ENCODE measurements at regions not wholly inside any gene's neighbourhood (a gene's known extent, or its start where the extent isn't known, plus 50 kb on each side); places are given as distances from the start of the nearest gene placed in this dataset.

GRCh38 chr7:12785473-12785872, 98.0 kb downstream of the ARL4A start:
- no peak for DNase-seq

DNA sequence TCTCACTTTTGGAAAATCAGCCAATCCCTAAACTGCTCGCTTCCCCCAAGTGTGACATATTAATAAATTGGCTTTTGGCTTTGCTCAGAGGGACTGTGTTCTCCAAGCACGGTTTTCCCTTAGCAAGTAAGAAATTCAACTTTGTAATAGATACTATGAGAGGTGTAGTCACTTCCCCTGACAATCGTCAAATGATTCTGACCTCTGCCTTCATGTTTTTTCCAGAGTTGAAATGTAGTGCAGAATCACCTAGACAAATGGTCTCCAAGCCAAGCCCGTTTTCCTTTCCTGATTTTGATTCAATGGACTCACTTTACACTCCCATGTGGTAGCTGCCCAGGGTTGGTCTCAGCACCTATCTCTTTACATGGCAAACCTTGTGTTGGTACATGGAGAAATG, 99.1 kb downstream of the ARL4A start:
- no peak for DNase-seq

GRCh38 chr7:12788171-12788570, 100.7 kb downstream of the ARL4A start:
- DNase-seq: no peak

- DNase-seq: no peak
Observed at GRCh38 chr7:12788591-12788990, 101.2 kb downstream of the ARL4A start.

- no peak for DNase-seq
Observed at GRCh38 chr7:12794722-12795302, 107.4 kb downstream of the ARL4A start.

DNA sequence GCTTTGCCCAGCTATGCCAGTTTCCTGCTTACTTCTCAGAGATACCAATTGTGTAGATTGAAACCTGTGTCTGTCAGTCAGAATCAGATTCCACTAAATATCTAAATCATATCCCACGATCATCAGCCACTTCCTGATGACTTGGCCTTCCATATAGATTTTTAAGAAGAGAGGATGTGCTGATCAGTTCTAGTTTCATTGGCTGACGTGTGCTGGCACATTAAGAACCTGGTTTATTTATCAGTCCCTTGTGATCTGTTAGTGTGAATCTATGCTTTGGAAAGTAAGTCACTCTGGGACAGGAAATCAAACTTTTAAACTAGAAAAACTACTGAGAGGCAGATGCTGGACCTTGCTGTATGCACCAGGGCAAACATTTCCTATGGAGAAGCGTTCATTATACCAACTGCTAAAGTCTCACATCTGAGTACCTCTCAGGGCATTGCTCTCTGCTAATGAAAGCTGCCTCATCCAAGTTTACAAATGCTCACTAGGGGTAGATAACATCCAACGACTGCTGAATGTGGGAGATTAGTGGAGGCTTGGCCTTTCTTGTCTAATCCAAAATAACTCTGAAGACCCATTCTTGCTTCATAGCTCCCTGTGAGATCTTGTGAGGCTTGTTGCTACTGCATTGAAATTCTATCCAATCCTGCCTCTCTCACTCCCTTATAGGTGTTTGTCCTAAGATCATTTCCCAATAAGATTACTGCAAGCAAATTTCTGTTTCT, 109.1 kb downstream of the ARL4A start:
- DNase-seq: no peak

DNA sequence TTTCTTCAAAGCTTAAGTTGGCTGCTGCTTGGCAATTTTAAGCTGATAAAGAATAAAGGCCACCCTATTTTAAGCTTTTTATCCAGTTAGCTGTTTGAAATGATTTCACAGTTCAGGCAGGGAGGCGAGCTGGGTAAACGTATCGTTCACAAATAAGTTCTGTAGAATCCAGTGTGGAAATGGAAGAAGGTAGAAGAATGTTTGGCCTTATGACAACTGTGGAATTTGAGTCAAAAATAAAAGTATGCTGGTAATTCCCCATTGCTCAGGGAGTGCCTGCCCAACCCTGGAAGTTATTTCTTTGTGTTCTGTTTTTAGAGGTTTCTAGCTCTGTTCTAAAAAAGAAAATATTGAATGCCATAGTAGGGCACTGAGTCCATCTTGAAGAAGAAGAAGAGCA, 113.1 kb downstream of the ARL4A start:
- DNase-seq: no peak

DNA sequence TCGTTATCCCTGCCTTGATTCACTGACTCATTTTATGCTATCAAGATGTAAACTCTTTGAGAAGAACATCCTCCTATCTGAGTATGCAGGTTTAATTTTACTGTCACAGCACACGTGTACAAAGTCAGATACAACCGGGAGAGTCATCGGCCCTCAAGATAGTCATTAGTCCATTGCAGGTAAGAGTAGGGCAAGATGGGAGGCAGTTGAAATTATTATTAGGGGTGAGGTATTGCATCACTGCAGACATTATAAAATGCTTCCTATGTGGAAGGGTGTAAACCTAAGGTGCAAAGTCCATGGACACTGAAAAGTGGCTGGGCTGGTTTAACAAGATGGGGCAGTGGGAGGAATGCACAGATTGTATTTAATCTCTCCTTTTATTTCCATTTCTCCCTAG, 113.7 kb downstream of the ARL4A start:
- no peak for DNase-seq

DNA sequence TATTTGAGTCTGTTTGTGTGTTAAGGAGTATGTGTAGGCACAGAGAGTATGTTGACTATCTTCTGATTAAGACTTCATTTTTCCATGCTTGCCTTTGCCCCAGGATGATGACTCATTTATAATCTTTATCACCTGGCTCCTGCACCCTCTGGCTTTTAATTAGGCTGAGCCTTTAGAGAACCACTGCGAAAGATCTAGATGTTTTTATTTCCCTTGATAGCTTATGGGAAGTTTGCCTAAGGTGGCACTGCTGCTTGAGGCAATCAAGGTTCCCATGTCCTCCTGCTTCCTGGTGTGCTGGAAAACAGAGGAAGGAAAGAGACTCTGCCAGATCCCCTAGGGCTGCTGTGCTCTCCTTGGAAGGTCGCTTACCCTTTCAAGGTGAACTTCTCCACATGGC, 114.6 kb downstream of the ARL4A start:
- DNase-seq: no peak

GRCh38 chr7:12803542-12803941, 116.1 kb downstream of the ARL4A start:
- DNase-seq: no peak

GRCh38 chr7:12805518-12805928, 118.1 kb downstream of the ARL4A start:
- DNase-seq: no peak

DNA sequence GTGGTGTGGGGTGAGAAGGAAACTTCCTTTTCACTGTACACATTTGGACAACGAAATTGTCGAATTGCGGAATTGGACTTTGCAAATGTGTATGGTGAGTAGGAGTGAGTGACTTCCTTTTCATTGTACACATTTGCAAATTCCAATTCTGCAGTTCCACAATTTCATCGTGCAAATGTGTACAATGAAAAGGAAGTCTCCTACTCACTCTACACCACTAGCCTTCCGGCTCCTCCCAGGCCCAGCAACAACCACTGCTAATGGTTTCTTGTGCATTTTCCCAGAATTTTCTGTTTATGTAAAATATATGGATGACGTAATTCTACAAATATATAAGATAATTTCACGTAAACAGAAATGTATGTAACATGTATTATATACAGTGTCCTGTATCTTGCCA, 118.5 kb downstream of the ARL4A start:
- no peak for DNase-seq

GRCh38 chr7:12809476-12809875, 122.0 kb downstream of the ARL4A start:
- DNase-seq: no peak

DNA sequence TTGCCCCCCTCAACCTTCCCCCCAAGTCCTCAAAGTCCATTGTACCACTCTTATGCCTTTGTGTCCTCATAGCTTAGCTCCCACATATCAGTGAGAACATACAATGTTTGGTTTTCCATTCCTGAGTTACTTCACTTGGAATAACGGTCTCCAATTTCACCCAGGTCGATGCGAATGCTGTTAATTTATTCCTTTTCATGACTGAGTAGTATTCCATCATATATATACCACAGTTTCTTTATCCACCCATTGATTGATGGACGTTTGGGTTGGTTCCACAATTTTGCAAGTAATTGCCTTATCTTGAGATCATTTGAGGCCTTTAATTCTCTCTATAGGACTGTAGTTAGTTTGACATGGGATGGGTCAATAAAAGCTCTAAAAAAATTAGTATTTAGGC, 124.7 kb downstream of the ARL4A start:
- no peak for DNase-seq

GRCh38 chr7:12814107-12814506, 126.7 kb downstream of the ARL4A start:
- no peak for DNase-seq

DNA sequence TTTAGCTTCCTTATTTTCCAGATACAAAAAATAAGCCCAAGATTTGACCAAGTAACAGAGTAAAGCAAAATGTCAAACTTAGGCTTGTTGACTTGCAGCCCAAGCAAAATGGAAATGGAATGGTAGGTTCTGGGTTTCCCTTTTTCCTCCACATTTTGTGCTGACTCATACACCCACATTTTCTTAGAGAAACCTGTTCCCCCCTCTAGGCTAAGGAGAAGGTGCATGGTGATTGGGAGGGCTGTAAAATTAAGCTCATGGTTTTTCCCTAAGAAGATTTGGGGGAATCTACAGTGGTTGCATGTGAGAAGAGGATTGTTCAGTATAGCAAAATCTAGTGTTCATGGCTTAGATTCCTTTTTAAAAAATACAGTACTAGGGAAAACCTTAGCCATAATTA, 127.4 kb downstream of the ARL4A start:
- no peak for DNase-seq

DNA sequence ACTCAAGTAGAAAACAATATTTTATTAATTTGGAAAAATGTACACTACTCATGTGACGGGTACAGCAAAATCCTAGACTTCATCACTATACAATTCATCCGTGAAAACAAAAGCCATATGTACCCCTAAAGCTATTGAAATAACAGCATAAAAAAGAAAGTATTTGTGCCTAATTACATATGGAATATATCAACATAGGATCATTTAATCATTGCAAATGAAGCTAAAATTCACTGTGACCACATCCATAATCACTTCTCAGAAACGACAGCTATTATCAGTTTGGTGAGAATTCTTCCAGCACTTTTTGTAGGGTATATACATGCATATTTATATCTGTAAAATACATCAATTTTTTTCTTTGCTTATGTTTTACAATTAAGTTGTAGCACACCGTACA, 128.0 kb downstream of the ARL4A start:
- DNase-seq: no peak

GRCh38 chr7:12815871-12816270, 128.4 kb downstream of the ARL4A start:
- no peak for DNase-seq

DNA sequence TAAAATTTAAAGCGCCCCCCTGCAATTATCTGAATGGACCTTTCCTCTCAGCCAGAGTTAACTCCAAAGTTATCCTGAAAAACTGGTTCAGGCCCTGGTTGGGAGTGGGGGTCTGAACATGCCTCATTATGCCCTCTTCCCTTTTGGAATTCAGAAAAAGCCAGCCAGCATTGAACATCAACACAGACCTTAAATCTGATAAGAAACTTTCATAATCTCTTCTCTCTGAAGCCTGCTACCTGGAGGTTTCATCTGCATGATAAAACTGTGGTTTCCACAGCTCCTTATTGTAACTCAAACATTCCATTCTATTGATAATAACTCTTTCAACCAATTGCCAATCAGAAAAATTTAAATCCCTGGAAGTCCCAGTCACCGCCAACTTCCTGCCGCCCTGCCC, 133.3 kb downstream of the ARL4A start:
- no peak for DNase-seq

DNA sequence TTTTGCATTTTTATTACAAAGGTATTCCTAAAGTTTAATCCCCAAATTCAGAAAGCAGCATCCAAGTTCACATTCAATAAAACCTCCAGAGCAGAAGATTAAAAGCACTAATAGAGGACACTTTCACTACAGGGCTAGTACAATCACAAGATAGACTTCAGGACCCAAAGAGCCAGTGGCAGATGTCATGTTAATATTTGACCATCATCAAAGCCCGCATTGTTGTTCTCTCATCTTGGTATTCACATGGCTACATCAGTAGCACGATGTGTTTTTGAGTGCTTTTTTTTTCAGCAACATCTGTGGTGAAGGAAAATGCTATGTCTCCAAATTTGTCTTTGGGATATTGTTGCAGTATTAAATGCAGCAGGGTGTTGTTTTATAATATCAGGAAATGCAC, 134.3 kb downstream of the ARL4A start:
- no peak for DNase-seq

DNA sequence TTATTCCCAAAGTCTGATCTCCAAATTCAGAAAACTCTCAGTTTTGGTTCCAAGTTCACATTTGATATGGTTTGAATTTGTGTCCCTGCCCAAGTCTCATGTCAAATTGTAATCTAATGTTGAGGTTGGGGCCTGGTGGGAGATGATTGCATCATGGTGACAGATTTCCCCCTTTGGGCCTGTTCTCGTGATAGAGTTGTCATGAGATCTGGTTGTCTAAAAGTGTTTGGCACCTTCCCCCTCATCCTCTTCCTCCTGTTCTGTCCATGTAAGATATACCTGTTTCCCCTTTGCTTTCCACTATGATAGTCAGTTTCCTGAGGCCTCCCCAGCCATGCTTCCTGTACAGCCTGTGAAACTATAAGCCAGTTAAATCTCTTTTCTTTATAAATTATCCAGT, 138.6 kb downstream of the ARL4A start:
- no peak for DNase-seq

- no peak for DNase-seq
Observed at GRCh38 chr7:12827219-12827821, 139.9 kb downstream of the ARL4A start.

DNA sequence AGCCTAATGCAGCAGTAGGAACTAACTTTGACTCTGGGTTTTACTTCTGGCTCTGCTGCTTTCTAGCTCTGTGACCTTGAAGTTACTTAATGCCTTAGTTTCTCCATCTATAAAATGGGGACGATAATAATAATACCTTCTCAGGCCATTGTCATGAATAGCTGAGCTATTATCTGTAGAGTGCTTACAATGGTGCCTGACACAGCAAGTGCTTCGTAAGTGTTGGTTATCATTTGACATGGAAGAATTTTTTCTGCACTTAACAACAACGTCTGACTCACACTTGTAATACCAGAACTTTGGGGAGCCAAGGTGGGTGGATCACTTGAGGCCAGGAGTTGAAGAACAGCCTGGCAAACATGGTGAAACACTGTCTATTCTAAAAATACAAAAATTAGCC, 140.5 kb downstream of the ARL4A start:
- DNase-seq: no peak

- no peak for DNase-seq
Observed at GRCh38 chr7:12831024-12831423, 143.6 kb downstream of the ARL4A start.

DNA sequence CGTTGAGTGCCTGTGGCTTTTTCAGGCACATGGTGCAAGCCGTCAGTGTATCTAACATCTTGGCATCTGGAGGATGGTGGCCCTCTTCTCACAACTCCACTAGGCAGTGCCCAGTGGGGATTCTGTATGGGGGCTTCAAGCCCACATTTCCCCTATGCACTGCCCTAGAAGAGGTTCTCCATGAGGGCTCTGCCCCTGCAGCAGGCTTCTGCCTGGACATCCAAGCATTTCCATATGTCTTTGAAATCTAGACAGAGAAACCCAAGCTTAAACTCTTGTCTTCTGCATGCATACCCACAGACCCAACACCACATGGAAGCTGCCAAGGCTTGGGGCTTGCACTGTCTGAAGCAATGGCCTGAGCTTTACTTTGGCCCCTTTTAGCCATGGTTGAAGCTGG, 146.4 kb downstream of the ARL4A start:
- DNase-seq: no peak
